SK-N-SH treated with all-trans-retinoic acid at 6 μM for 48 hours (cell line): ENCODE measurements at regions not wholly inside any gene's neighbourhood (a gene's known extent, or its start where the extent isn't known, plus 50 kb on each side); places are given as distances from the start of the nearest gene placed in this dataset.

ENCODE experiments used
- ATAC-seq: fragments of 200-7000 bp; cut with Tn5 transposase; 3 replicates; pipeline ENCODE4 v1.9.1; 2020; ENCODE audit warnings: mild to moderate bottlenecking, moderate library complexity
- ARNTL ChIP-seq: fragments of 450-650 bp; formaldehyde crosslinking; IDR thresholded peaks from 2 replicates; pipeline ENCODE4 v1.5.0; 2020; ENCODE audit warnings: low read depth, mild to moderate bottlenecking, moderate library complexity, borderline replicate concordance
- BACH2 ChIP-seq: fragments of 250-450 bp; sonication (Bioruptor Pico); IDR thresholded peaks from 2 replicates; pipeline ENCODE4 v1.9.0; 2021; ENCODE audit warnings: mild to moderate bottlenecking, borderline replicate concordance
- CREB5 ChIP-seq: fragments of 250-450 bp; sonication (Bioruptor Pico); IDR thresholded peaks from 2 replicates; pipeline ENCODE4 v1.5.1; 2020; ENCODE audit warnings: low read depth, mild to moderate bottlenecking, moderate library complexity
- CSDC2 ChIP-seq: fragments of 250-450 bp; sonication (Bioruptor Pico); IDR thresholded peaks from 2 replicates; pipeline ENCODE4 v1.5.0; 2020; ENCODE audit warnings: mild to moderate bottlenecking, moderate library complexity
- CSRNP3 ChIP-seq: fragments of 250-450 bp; sonication (Bioruptor Pico); IDR thresholded peaks from 2 replicates; pipeline ENCODE4 v1.5.1; 2021; ENCODE audit warnings: mild to moderate bottlenecking, moderate library complexity
- ESRRG ChIP-seq: fragments of 250-450 bp; sonication (Bioruptor Pico); IDR thresholded peaks from 2 replicates; pipeline ENCODE4 v1.6.1; 2021; ENCODE audit warnings: mild to moderate bottlenecking
- GLIS3 ChIP-seq: fragments of 250-450 bp; sonication (Bioruptor Pico); IDR thresholded peaks from 2 replicates; pipeline ENCODE4 v1.5.0; 2020; ENCODE audit warnings: mild to moderate bottlenecking, moderate library complexity
- ISL1 ChIP-seq: fragments of 250-450 bp; sonication (Bioruptor Pico); IDR thresholded peaks from 2 replicates; pipeline ENCODE4 v2.1.2; 2022; ENCODE audit warnings: mild to moderate bottlenecking, moderate library complexity
- OSR1 ChIP-seq: fragments of 250-450 bp; sonication (Bioruptor Pico); IDR thresholded peaks from 2 replicates; pipeline ENCODE4 v1.8.0; 2022; ENCODE audit warnings: moderate library complexity, mild to moderate bottlenecking, inconsistent platforms
- POU6F1 ChIP-seq: fragments of 250-450 bp; sonication (Bioruptor Pico); IDR thresholded peaks from 2 replicates; pipeline ENCODE4 v1.8.0; 2021; ENCODE audit warnings: low read depth, mild to moderate bottlenecking, moderate library complexity, borderline replicate concordance
- PPARA ChIP-seq: fragments of 250-450 bp; sonication (Bioruptor Pico); IDR thresholded peaks from 2 replicates; pipeline ENCODE4 v1.5.0; 2020; ENCODE audit warnings: mild to moderate bottlenecking, borderline replicate concordance
- RARB ChIP-seq: fragments of 250-450 bp; sonication (Bioruptor Pico); IDR thresholded peaks from 2 replicates; pipeline ENCODE4 v1.8.0; 2021; ENCODE audit warnings: mild to moderate bottlenecking, moderate library complexity
- TCF4 ChIP-seq: fragments of 250-450 bp; sonication (Bioruptor Pico); IDR thresholded peaks from 2 replicates; pipeline ENCODE4 v1.8.0; 2021; ENCODE audit warnings: mild to moderate bottlenecking, moderate library complexity, borderline replicate concordance
- TOX ChIP-seq: fragments of 250-450 bp; sonication (Bioruptor Pico); IDR thresholded peaks from 2 replicates; pipeline ENCODE4 v1.8.0; 2021; ENCODE audit warnings: mild to moderate bottlenecking, moderate library complexity, borderline replicate concordance
- ZC3H10 ChIP-seq: fragments of 250-450 bp; sonication (Bioruptor Pico); IDR thresholded peaks from 2 replicates; pipeline ENCODE4 v1.5.1; 2021; ENCODE audit warnings: mild to moderate bottlenecking, moderate library complexity
- ZFP3 ChIP-seq: fragments of 250-450 bp; sonication (Bioruptor Pico); IDR thresholded peaks from 2 replicates; pipeline ENCODE4 v1.5.0; 2020; ENCODE audit warnings: mild to moderate bottlenecking, moderate library complexity
- ZFP30 ChIP-seq: fragments of 450-650 bp; formaldehyde crosslinking; IDR thresholded peaks from 2 replicates; pipeline ENCODE4 v1.5.0; 2022; ENCODE audit warnings: mild to moderate bottlenecking, moderate library complexity
- ZNF565 ChIP-seq: fragments of 450-650 bp; formaldehyde crosslinking; conservative IDR thresholded peaks from 2 replicates; pipeline ENCODE4 v1.5.0; 2020; ENCODE audit warnings: low read depth, mild to moderate bottlenecking, moderate library complexity
- ZNF70 ChIP-seq: fragments of 450-650 bp; formaldehyde crosslinking; IDR thresholded peaks from 2 replicates; pipeline ENCODE4 v1.5.0; 2020; ENCODE audit warnings: mild to moderate bottlenecking, moderate library complexity
- TF ChIP-seq, protein P1 (sequence below): fragments of 250-450 bp; sonication (Bioruptor Pico); IDR thresholded peaks from 2 replicates; pipeline ENCODE4 v1.8.0; 2020; ENCODE audit warnings: mild to moderate bottlenecking, moderate library complexity, borderline replicate concordance
- TF ChIP-seq, protein P2 (sequence below): fragments of 250-450 bp; sonication (Bioruptor Pico); IDR thresholded peaks from 2 replicates; pipeline ENCODE4 v1.5.0; 2020; ENCODE audit warnings: mild to moderate bottlenecking, moderate library complexity

GRCh38 chr2:196555161-196555560 is 84.4 kb upstream of the CCDC150 start:
- ATAC-seq: no peak
- TF ChIP-seq CSDC2 (no peak), RARB (CRISPR knock-in tag) (no peak), TOX (no peak), PPARA (CRISPR knock-in tag) (no peak), ZNF70 (no peak), GLIS3 (CRISPR knock-in tag) (no peak), ESRRG (CRISPR knock-in tag) (no peak), ZFP30 (CRISPR knock-in tag) (no peak), CREB5 (no peak), ARNTL (no peak), TCF4 (no peak), ZC3H10 (CRISPR knock-in tag) (no peak), ZFP3 (CRISPR knock-in tag) (no peak), CSRNP3 (no peak), ZNF565 (CRISPR knock-in tag) (no peak), ISL1 (CRISPR knock-in tag) (no peak), POU6F1 (CRISPR knock-in tag) (no peak), OSR1 (CRISPR knock-in tag) (no peak)
- TF ChIP-seq, protein P1, sequence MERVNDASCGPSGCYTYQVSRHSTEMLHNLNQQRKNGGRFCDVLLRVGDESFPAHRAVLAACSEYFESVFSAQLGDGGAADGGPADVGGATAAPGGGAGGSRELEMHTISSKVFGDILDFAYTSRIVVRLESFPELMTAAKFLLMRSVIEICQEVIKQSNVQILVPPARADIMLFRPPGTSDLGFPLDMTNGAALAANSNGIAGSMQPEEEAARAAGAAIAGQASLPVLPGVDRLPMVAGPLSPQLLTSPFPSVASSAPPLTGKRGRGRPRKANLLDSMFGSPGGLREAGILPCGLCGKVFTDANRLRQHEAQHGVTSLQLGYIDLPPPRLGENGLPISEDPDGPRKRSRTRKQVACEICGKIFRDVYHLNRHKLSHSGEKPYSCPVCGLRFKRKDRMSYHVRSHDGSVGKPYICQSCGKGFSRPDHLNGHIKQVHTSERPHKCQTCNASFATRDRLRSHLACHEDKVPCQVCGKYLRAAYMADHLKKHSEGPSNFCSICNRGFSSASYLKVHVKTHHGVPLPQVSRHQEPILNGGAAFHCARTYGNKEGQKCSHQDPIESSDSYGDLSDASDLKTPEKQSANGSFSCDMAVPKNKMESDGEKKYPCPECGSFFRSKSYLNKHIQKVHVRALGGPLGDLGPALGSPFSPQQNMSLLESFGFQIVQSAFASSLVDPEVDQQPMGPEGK: no peak
- TF ChIP-seq, protein P2, sequence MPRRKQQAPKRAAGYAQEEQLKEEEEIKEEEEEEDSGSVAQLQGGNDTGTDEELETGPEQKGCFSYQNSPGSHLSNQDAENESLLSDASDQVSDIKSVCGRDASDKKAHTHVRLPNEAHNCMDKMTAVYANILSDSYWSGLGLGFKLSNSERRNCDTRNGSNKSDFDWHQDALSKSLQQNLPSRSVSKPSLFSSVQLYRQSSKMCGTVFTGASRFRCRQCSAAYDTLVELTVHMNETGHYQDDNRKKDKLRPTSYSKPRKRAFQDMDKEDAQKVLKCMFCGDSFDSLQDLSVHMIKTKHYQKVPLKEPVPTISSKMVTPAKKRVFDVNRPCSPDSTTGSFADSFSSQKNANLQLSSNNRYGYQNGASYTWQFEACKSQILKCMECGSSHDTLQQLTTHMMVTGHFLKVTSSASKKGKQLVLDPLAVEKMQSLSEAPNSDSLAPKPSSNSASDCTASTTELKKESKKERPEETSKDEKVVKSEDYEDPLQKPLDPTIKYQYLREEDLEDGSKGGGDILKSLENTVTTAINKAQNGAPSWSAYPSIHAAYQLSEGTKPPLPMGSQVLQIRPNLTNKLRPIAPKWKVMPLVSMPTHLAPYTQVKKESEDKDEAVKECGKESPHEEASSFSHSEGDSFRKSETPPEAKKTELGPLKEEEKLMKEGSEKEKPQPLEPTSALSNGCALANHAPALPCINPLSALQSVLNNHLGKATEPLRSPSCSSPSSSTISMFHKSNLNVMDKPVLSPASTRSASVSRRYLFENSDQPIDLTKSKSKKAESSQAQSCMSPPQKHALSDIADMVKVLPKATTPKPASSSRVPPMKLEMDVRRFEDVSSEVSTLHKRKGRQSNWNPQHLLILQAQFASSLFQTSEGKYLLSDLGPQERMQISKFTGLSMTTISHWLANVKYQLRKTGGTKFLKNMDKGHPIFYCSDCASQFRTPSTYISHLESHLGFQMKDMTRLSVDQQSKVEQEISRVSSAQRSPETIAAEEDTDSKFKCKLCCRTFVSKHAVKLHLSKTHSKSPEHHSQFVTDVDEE (CRISPR knock-in tag): no peak
- TF ChIP-seq, all 23 proteins: peak for 0

DNA sequence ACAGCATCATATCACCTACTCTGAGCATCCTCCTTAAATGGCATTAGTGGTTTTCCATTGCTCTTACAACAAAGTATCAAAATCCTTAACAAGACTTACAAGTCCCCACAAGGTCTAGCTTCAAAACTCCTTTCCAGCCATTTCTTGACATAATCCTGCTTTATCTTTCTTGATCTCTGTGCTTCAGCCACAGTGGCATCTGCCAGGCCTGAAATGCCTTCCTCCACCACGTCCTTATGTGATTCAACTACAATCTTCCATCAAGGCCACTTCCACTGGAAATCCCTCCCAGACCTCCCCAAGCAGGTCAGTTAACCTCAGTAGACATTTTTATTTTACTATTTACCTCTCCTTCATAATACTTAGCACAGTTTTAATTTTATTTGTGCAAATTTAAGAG is 83.8 kb upstream of the CCDC150 start:
- ATAC-seq: no peak
- TF ChIP-seq ESRRG (CRISPR knock-in tag) (no peak), ARNTL (no peak), POU6F1 (CRISPR knock-in tag) (no peak), OSR1 (CRISPR knock-in tag) (no peak), CSDC2 (no peak), CREB5 (no peak), ZNF565 (CRISPR knock-in tag) (no peak), GLIS3 (CRISPR knock-in tag) (no peak), ZC3H10 (CRISPR knock-in tag) (no peak), ZFP3 (CRISPR knock-in tag) (no peak), ISL1 (CRISPR knock-in tag) (no peak), BACH2 (CRISPR knock-in tag) (no peak), RARB (CRISPR knock-in tag) (no peak)
- TF ChIP-seq, protein P1: no peak
